Activated CD4-positive, alpha-beta T cell treated with anti-CD3 and anti-CD28 coated beads for 24 hours (primary cell): ENCODE measurements at regions not wholly inside any gene's neighbourhood (a gene's known extent, or its start where the extent isn't known, plus 50 kb on each side); places are given as distances from the start of the nearest gene placed in this dataset.
"Not testable (repeated sequence)": the region's sequence is repeated elsewhere in the genome, so short reads cannot be mapped to it uniquely, and the experiment has no call there.

Experiments used
- DNase-seq, 2 donors: peaks; one replicate each; pipeline ENCODE4 v3.0.0-alpha.2; 2020; ENCODE audit warnings: low read depth in 2 of 2

- no peak for DNase-seq
These were observed 456.1 kb upstream of the PROX1 start for GRCh38 chr1:213531369-213532310.

GRCh38 chr1:213533125-213533524 is 454.6 kb upstream of the PROX1 start:
- no peak for DNase-seq

GRCh38 chr1:213535679-213536078 is 452.1 kb upstream of the PROX1 start:
- DNase-seq = no peak

GRCh38 chr1:213538251-213538650 is 449.5 kb upstream of the PROX1 start:
- DNase-seq = no peak

- no peak for DNase-seq
These were observed 448.3 kb upstream of the PROX1 start for GRCh38 chr1:213539464-213539863.

- DNase-seq = no peak
These were observed 446.1 kb upstream of the PROX1 start for GRCh38 chr1:213541641-213542040.

- not testable (repeated sequence) for DNase-seq
These were observed 442.6 kb upstream of the PROX1 start for GRCh38 chr1:213545181-213545580.

GRCh38 chr1:213549982-213550381 is 437.8 kb upstream of the PROX1 start:
- no peak for DNase-seq

GRCh38 chr1:213550804-213551203 is 437.0 kb upstream of the PROX1 start:
- DNase-seq = no peak

GRCh38 chr1:213552045-213552444 is 435.7 kb upstream of the PROX1 start:
- DNase-seq = no peak

- DNase-seq = no peak
These were observed 427.5 kb upstream of the PROX1 start for GRCh38 chr1:213560226-213560625.

- DNase-seq = no peak
These were observed 425.9 kb upstream of the PROX1 start for GRCh38 chr1:213561870-213562269.

- no peak for DNase-seq
These were observed 423.5 kb upstream of the PROX1 start for GRCh38 chr1:213564215-213564659.

GRCh38 chr1:213568929-213569815 is 418.6 kb upstream of the PROX1 start:
- no peak for DNase-seq

- DNase-seq = no peak
These were observed 418.0 kb upstream of the PROX1 start for GRCh38 chr1:213569816-213570150.

- DNase-seq = no peak
These were observed 417.3 kb upstream of the PROX1 start for GRCh38 chr1:213570487-213570886.

GRCh38 chr1:213571419-213571818 is 416.4 kb upstream of the PROX1 start:
- DNase-seq = no peak

- DNase-seq = no peak
These were observed 415.9 kb upstream of the PROX1 start for GRCh38 chr1:213571843-213572242.

- DNase-seq = no peak
These were observed 414.7 kb upstream of the PROX1 start for GRCh38 chr1:213572912-213573647.

- DNase-seq = no peak
These were observed 414.1 kb upstream of the PROX1 start for GRCh38 chr1:213573648-213574009.

- DNase-seq = no peak
These were observed 404.7 kb upstream of the PROX1 start for GRCh38 chr1:213582976-213583567.

GRCh38 chr1:213584272-213584671 is 403.5 kb upstream of the PROX1 start:
- no peak for DNase-seq
